ENCODE measurements at regions not wholly inside any gene's neighbourhood (a gene's known extent, or its start where the extent isn't known, plus 50 kb on each side); places are given as distances from the start of the nearest gene placed in this dataset.

- Histone ChIP-seq H3K4me1 (no peaks in the 10 kb centered on the region), H3K4me3 (no peak overlapping the region)
These were observed 265.6 kb upstream of the ATP11B start for GRCh38 chr3:182527745-182528144.

GRCh38 chr3:182530316-182530715 is 263.0 kb upstream of the ATP11B start:
- H3K4me3 ChIP-seq = no peak overlapping the region
- H3K27me3 ChIP-seq = no peaks in the 10 kb centered on the region
- H3K27ac ChIP-seq = no peak overlapping the region
- no peaks in the 10 kb centered on the region for H3K36me3 ChIP-seq
- H3K4me1 ChIP-seq = no peaks in the 10 kb centered on the region
- no peaks in the 10 kb centered on the region for H3K9me3 ChIP-seq
- intact Hi-C loops (cut with DNase I) = no loop called here
- no peak for TF ChIP-seq CTCF (IDR thresholded peaks at IDR 0.05)
- no peak for TF ChIP-seq POLR2AphosphoS5 (IDR thresholded peaks at IDR 0.05; ENCODE audit: insufficient read depth in 1 of 2, low read depth in 1 of 2)
- TF ChIP-seq POLR2A (IDR thresholded peaks at IDR 0.05) = no peak
- no peak for DNase-seq (ENCODE audit: extremely low spot score in 2 of 2)

More at GRCh38 chr3:182527745-182528144, 265.6 kb upstream of the ATP11B start:
- intact Hi-C loops (cut with DNase I) = no loop called here
- H3K27me3 ChIP-seq = no peaks in the 10 kb centered on the region
- no peak overlapping the region for H3K27ac ChIP-seq
- no peaks in the 10 kb centered on the region for H3K9me3 ChIP-seq
- H3K36me3 ChIP-seq = no peaks in the 10 kb centered on the region
- TF ChIP-seq POLR2AphosphoS5 (IDR thresholded peaks at IDR 0.05; ENCODE audit: insufficient read depth in 1 of 2, low read depth in 1 of 2) (no peak), CTCF (IDR thresholded peaks at IDR 0.05) (no peak), POLR2A (IDR thresholded peaks at IDR 0.05) (no peak)
- no peak for DNase-seq (ENCODE audit: extremely low spot score in 2 of 2)

- no peak for DNase-seq (ENCODE audit: extremely low spot score in 2 of 2)
- Histone ChIP-seq H3K36me3 (no peaks in the 10 kb centered on the region), H3K27ac (no peak overlapping the region), H3K4me3 (no peak overlapping the region), H3K27me3 (no peaks in the 10 kb centered on the region), H3K9me3 (no peaks in the 10 kb centered on the region), H3K4me1 (no peaks in the 10 kb centered on the region)
- TF ChIP-seq CTCF (IDR thresholded peaks at IDR 0.05) (no peak), POLR2AphosphoS5 (IDR thresholded peaks at IDR 0.05; ENCODE audit: insufficient read depth in 1 of 2, low read depth in 1 of 2) (no peak), POLR2A (IDR thresholded peaks at IDR 0.05) (no peak)
- intact Hi-C loops (cut with DNase I) = no loop called here
These were observed 259.9 kb upstream of the ATP11B start for GRCh38 chr3:182533394-182533793.

- Histone ChIP-seq H3K36me3 (no peaks in the 10 kb centered on the region), H3K27me3 (no peaks in the 10 kb centered on the region), H3K9me3 (no peaks in the 10 kb centered on the region), H3K27ac (no peak overlapping the region), H3K4me3 (no peak overlapping the region), H3K4me1 (no peaks in the 10 kb centered on the region)
- TF ChIP-seq POLR2AphosphoS5 (IDR thresholded peaks at IDR 0.05; ENCODE audit: insufficient read depth in 1 of 2, low read depth in 1 of 2) (no peak), POLR2A (IDR thresholded peaks at IDR 0.05) (no peak), CTCF (IDR thresholded peaks at IDR 0.05) (no peak)
- DNase-seq (ENCODE audit: extremely low spot score in 2 of 2) = no peak
- intact Hi-C loops (cut with DNase I) = no loop called here
These were observed 248.8 kb upstream of the ATP11B start for GRCh38 chr3:182544542-182544941.

GRCh38 chr3:182562274-182562673 is 231.0 kb upstream of the ATP11B start:
- no peaks in the 10 kb centered on the region for H3K9me3 ChIP-seq
- no peak overlapping the region for H3K27ac ChIP-seq
- no peaks in the 10 kb centered on the region for H3K27me3 ChIP-seq
- H3K4me1 ChIP-seq = no peaks in the 10 kb centered on the region
- H3K4me3 ChIP-seq = no peak overlapping the region
- DNase-seq (ENCODE audit: extremely low spot score in 2 of 2) = no peak
- no peaks in the 10 kb centered on the region for H3K36me3 ChIP-seq
- TF ChIP-seq POLR2A (IDR thresholded peaks at IDR 0.05) (no peak), POLR2AphosphoS5 (IDR thresholded peaks at IDR 0.05; ENCODE audit: insufficient read depth in 1 of 2, low read depth in 1 of 2) (no peak), CTCF (IDR thresholded peaks at IDR 0.05) (no peak)
- intact Hi-C loops (cut with DNase I) = no loop called here

All from vagina (tissue), 2 donors.